ENCODE measurements at regions not wholly inside any gene's neighbourhood (a gene's known extent, or its start where the extent isn't known, plus 50 kb on each side); places are given as distances from the start of the nearest gene placed in this dataset.

DNA sequence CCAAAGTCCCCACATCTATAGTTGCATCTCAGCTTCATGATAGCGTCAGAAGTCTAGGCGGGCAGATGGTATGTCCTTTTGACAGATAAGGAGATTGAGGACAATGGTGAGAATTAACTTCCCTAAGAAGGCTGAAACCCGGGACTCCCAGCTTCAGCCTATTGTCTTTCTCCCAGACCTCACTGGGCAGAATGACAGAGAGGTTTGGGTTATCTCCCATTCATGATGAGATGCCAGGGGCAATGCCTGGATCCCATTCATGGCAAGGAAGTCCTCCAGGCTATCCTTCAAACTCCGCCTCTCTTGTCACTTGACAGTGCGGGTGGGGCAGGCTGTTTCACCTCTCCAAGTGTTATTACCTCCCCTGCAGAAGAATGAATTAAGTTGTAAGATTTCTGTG lies 100.3 kb downstream of the IRX5 start:
- no peak for DNase-seq (ENCODE audit: low read depth)
- Histone ChIP-seq H3K4me1 (ENCODE audit: insufficient read depth, low read length) (no peaks in the 10 kb centered on the region), H3K9ac (ENCODE audit: low read length) (no peak overlapping the region), H4K20me1 (ENCODE audit: insufficient read depth, low read length) (no peaks in the 10 kb centered on the region), H3K79me2 (ENCODE audit: insufficient read depth, low read length) (no peaks in the 10 kb centered on the region), H3K4me3 (ENCODE audit: insufficient read depth, low read depth, low read length) (no peak overlapping the region), H3K27me3 (ENCODE audit: insufficient read depth, low read length) (peaks cover 6% of the 10 kb centered on the region), H3K9me3 (ENCODE audit: insufficient read depth, low read depth, low read length) (no peaks in the 10 kb centered on the region), H3K36me3 (ENCODE audit: insufficient read depth, low read length) (no peaks in the 10 kb centered on the region), H3K27ac (ENCODE audit: low read depth, low read length) (no peak overlapping the region), H3K4me2 (ENCODE audit: low read length) (no peak overlapping the region), H2AFZ (ENCODE audit: low read depth, low read length) (no peak overlapping the region)
- no peaks in the 10 kb centered on the region for H3K36me3 Mint-ChIP-seq (ENCODE audit: low read depth, unreplicated experiment)
- H3K4me1 Mint-ChIP-seq (ENCODE audit: low read depth, unreplicated experiment), result no peaks in the 10 kb centered on the region
- TF ChIP-seq, protein P1, sequence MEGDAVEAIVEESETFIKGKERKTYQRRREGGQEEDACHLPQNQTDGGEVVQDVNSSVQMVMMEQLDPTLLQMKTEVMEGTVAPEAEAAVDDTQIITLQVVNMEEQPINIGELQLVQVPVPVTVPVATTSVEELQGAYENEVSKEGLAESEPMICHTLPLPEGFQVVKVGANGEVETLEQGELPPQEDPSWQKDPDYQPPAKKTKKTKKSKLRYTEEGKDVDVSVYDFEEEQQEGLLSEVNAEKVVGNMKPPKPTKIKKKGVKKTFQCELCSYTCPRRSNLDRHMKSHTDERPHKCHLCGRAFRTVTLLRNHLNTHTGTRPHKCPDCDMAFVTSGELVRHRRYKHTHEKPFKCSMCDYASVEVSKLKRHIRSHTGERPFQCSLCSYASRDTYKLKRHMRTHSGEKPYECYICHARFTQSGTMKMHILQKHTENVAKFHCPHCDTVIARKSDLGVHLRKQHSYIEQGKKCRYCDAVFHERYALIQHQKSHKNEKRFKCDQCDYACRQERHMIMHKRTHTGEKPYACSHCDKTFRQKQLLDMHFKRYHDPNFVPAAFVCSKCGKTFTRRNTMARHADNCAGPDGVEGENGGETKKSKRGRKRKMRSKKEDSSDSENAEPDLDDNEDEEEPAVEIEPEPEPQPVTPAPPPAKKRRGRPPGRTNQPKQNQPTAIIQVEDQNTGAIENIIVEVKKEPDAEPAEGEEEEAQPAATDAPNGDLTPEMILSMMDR (IDR thresholded peaks at IDR 0.05; ENCODE audit: insufficient read depth, low read depth, low read length), result no peak
- no peak for TF ChIP-seq EZH2 (IDR thresholded peaks at IDR 0.05; ENCODE audit: insufficient read depth, low read length)
- no peak for FAIRE-seq
- peaks cover 5% of the 10 kb centered on the region for H3K27me3 Mint-ChIP-seq (ENCODE audit: low read depth, unreplicated experiment)
- no peak overlapping the region for H3K4me3 Mint-ChIP-seq (ENCODE audit: unreplicated experiment)
- H3K9me3 Mint-ChIP-seq (ENCODE audit: unreplicated experiment), result peaks cover 3% of the 10 kb centered on the region
- H3K27ac Mint-ChIP-seq (ENCODE audit: unreplicated experiment), result no peak overlapping the region

DNA sequence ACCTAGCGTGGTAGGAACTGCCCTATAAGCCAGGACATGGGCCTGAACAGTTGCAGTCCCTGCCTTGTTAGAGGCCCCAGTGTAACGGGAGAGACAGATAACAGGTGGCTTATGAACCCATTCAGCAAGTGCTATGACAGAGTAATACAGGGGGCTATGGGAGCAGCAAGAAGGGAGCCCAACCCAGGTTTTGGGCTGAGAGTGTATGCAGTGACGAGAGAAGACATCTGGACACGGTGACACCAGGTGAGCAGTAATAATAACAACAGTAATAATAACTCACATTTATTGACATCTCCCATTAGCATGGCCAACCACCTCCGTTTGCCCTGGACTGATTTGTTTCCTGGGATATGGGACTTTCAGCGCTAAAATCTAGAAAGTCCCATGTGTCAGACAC lies 100.8 kb downstream of the IRX5 start:
- Histone ChIP-seq H3K4me1 (ENCODE audit: insufficient read depth, low read length) (no peaks in the 10 kb centered on the region), H3K4me3 (ENCODE audit: insufficient read depth, low read depth, low read length) (no peak overlapping the region), H3K79me2 (ENCODE audit: insufficient read depth, low read length) (no peaks in the 10 kb centered on the region), H3K27ac (ENCODE audit: low read depth, low read length) (no peak overlapping the region), H2AFZ (ENCODE audit: low read depth, low read length) (no peak overlapping the region), H3K27me3 (ENCODE audit: insufficient read depth, low read length) (peaks cover 6% of the 10 kb centered on the region), H3K9ac (ENCODE audit: low read length) (no peak overlapping the region), H3K36me3 (ENCODE audit: insufficient read depth, low read length) (no peaks in the 10 kb centered on the region), H3K4me2 (ENCODE audit: low read length) (no peak overlapping the region), H3K9me3 (ENCODE audit: insufficient read depth, low read depth, low read length) (no peaks in the 10 kb centered on the region), H4K20me1 (ENCODE audit: insufficient read depth, low read length) (no peaks in the 10 kb centered on the region)
- no peak for TF ChIP-seq EZH2 (IDR thresholded peaks at IDR 0.05; ENCODE audit: insufficient read depth, low read length)
- TF ChIP-seq, protein P1 (IDR thresholded peaks at IDR 0.05; ENCODE audit: insufficient read depth, low read depth, low read length), result no peak
- Mint-ChIP-seq H3K27ac (ENCODE audit: unreplicated experiment) (no peak overlapping the region), H3K9me3 (ENCODE audit: unreplicated experiment) (peaks cover 2% of the 10 kb centered on the region), H3K4me1 (ENCODE audit: low read depth, unreplicated experiment) (no peaks in the 10 kb centered on the region), H3K4me3 (ENCODE audit: unreplicated experiment) (no peak overlapping the region), H3K27me3 (ENCODE audit: low read depth, unreplicated experiment) (peaks cover 5% of the 10 kb centered on the region), H3K36me3 (ENCODE audit: low read depth, unreplicated experiment) (no peaks in the 10 kb centered on the region)
- FAIRE-seq, result no peak
- DNase-seq (ENCODE audit: low read depth), result no peak

DNA sequence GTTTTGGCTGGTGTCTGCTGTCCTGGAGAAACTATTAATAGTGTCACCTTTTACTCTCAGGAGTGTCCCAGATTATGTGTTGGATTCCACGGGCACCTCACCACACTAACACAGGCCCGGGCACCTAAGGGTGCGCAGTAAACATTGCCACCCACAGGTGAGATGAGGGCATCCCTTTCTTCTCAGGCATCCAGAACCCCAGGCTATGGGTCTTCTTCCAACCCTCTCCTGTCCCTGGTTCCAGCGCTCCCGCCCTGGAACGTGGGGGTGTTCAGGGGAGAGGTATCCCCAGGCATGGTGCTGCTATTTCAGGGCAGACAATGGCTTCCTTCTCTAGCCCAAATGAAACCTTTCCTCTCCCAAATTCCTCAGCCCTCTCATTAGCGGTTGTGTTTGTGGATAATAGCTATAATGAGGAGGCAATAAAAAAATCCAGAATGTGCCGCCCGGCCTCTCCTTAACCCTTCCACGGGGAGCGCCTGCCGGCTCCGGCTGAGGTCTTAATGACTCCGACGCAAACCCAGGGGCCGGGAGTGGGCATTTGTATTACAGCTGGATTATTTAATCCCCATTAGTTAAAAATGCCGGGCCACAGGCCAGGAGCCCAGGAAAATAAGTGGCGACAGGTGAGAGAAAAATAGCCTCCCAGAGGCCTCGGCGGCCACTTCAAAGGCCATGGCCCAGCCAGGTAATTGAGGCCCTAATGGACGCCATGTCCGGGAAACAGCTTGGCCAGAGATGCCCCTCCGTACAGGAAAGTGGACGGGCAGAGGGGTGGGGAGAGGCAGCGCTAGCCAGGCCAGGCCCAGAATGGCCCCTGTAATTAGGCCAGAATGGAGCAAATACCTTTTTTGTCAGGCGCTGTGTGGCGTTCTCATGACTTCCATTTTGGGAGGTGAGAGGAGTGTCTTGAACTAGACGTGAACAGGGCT lies 102.8 kb downstream of the IRX5 start:
- Histone ChIP-seq H3K9me3 (ENCODE audit: insufficient read depth, low read depth, low read length) (no peaks in the 10 kb centered on the region), H3K4me2 (ENCODE audit: low read length) (no peak overlapping the region), H3K9ac (ENCODE audit: low read length) (no peak overlapping the region), H3K27ac (ENCODE audit: low read depth, low read length) (no peak overlapping the region), H3K36me3 (ENCODE audit: insufficient read depth, low read length) (no peaks in the 10 kb centered on the region), H3K4me1 (ENCODE audit: insufficient read depth, low read length) (no peaks in the 10 kb centered on the region), H3K27me3 (ENCODE audit: insufficient read depth, low read length) (peaks cover 6% of the 10 kb centered on the region), H4K20me1 (ENCODE audit: insufficient read depth, low read length) (no peaks in the 10 kb centered on the region), H2AFZ (ENCODE audit: low read depth, low read length) (no peak overlapping the region), H3K4me3 (ENCODE audit: insufficient read depth, low read depth, low read length) (no peak overlapping the region), H3K79me2 (ENCODE audit: insufficient read depth, low read length) (no peaks in the 10 kb centered on the region)
- Mint-ChIP-seq H3K4me3 (ENCODE audit: unreplicated experiment) (no peak overlapping the region), H3K4me1 (ENCODE audit: low read depth, unreplicated experiment) (no peaks in the 10 kb centered on the region), H3K27me3 (ENCODE audit: low read depth, unreplicated experiment) (peaks cover 9% of the 10 kb centered on the region), H3K27ac (ENCODE audit: unreplicated experiment) (no peak overlapping the region), H3K9me3 (ENCODE audit: unreplicated experiment) (peaks cover 2% of the 10 kb centered on the region), H3K36me3 (ENCODE audit: low read depth, unreplicated experiment) (no peaks in the 10 kb centered on the region)
- FAIRE-seq (no peak), DNase-seq (ENCODE audit: low read depth) (no peak)
- no peak for TF ChIP-seq EZH2 (IDR thresholded peaks at IDR 0.05; ENCODE audit: insufficient read depth, low read length)
- TF ChIP-seq, protein P1 (IDR thresholded peaks at IDR 0.05; ENCODE audit: insufficient read depth, low read depth, low read length), result no peak
